NCI-H446 treated with DMSO at 0.1 percent for 48 hours (cell line): ENCODE measurements at regions not wholly inside any gene's neighbourhood (a gene's known extent, or its start where the extent isn't known, plus 50 kb on each side); places are given as distances from the start of the nearest gene placed in this dataset.

Experiments
- DNase-seq: peaks from one replicate; lab custom pipeline; 2025; lab: John Stamatoyannopoulos, UW

DNA sequence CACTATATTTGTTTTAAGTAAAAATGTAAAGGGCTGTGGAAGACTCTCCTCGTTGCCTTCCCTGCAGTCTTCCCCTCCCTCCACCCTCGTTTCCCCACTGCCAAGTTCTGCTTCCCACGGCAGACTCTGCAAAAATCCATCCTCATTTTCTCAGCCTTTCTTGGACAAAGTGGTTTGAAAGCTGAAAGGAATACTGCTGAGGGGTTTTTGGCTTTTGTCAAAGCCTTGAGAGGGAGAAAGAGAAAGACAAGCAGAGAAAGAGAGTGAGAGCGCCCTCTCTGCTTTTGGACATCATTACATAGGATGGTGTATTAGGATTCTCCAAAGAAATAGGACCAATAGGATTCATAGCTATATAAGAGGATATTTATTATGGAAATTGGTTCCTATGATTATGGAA is 455.9 kb upstream of the SOX11 start:
- no peak for DNase-seq

DNA sequence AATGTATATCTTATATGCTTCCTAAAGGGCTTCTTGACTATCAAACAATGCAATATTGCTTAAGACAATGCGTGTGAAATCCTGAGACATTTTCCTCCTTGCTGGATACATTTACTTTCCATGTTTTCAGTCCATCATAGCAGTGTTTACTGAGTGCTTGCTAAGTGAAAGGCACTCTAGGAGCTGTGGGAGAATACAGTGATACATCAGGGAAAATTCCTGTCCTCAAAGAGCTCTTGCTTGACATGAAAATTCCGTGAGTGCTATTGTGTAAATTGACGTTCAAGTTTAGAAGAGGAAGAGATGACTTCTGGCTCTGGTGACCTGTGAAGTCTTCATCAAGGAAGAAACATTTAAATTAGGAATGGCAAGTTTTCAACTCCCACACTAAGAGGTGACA is 449.4 kb upstream of the SOX11 start:
- no peak for DNase-seq

DNA sequence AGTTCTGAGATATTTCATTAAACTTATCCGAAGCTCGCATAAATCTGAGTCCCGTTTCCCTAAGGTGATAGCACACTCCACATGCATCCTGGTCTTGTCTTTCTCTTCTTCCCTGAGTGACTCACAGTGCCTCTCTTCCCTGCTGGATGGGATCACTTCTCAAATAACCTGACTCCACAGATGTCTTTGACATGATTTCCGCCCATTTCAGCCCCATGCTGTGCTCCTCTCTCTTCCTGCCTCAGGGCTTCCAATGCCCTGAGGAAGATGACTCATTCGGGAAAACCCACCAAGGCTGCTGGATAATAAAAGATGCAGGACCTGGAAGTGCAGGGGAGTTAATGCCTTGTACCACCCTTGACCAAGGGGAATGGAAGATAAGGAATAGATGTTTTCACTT is 441.7 kb upstream of the SOX11 start:
- no peak for DNase-seq

DNA sequence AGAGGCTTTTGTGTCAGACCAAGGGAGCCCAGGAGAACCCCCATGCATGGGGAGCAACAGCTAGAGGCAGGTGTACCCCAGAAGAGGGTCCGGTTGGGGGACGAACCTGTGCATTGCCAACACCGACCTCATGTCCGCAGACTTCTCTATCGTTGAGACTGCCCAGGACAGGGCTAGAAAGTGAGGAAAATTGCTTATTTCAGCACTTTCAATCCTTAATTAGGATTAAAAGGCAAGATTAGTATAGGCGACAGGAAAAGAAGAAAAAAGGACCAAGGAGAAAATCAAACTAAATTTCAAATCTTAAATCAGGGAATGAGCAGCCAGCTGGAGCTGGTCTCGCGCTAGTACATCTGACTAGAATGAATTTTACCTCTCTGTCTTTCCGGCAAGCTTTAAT is 438.9 kb upstream of the SOX11 start:
- no peak for DNase-seq

DNA sequence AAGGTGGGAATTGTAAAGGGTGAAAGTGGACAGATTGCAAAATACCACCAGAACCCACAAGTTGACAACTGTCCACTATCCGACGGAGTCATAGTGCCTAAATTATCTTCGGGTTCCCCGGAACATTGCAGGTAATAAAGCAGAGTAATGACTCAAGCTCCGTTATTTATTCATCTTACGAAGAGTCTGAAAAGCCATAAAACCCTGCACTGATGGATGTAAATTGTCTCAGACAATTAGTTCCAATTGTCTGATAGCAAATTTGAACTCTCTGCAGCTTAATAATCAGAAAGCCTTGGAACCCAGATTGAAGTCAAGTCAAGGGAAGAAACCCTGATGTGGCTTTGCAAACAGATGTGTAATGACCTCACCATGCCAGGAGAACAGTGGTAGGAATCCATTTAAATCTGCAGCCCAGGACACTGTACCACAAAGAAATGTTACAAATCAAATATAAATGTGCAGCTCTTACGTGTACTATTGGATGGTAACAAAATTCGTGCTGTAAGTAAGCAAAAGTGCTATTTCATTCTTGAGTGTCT is 437.3 kb upstream of the SOX11 start:
- no peak for DNase-seq

DNA sequence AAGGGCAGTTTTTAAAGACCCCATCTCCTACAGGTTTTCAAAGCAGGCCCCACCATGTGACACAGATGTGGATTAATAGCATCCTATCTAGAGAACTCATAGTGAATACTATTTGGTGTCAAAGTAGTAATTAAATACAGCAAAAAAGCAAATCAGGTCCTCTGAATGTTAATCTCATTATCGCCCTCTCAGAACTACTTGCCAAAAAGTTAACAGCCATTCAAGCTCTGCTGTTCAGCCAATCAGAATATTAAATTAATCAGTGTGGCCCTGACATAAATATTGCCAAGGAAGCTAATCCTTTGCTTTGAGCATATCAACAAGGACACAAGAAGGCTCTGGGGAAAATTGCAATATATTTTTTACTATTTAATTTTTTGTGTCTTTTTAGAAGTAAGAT is 428.9 kb upstream of the SOX11 start:
- no peak for DNase-seq

DNA sequence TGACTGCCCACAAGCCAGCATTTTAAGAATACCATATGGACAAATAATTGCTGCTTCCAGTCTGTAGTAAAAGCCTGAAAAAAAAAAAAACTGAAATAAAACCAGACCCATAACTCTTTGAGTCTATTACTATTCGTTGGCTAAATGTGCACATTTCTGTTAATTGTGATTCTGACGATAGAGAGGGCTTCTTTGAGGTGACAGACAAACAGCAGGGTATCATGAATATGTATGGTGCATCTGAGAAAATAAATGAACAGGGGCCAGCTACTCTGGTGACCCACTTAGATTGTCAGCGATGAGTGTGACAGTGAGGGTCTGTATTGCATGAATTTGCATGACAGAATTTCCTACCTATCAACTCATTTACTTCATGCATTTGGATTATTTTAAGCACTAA is 427.8 kb upstream of the SOX11 start:
- no peak for DNase-seq

DNA sequence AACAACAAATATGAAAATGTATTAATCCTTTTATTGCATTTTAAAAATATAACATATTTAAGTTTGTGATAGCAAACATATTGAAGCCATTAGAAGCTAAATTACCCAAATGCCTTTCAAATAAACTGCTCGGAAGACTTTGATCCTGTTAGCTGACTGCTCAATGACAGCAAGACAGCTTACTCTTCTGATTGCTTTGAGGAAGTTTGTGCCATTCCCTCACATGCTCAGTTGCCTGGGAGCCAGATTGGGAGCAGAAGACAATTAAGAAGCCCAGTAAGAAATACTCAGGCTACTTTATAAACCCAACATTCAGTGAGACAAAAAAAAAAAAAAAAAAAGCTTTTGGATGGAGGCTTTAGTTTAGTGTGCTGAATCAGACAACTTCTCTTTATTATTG is 407.1 kb upstream of the SOX11 start:
- no peak for DNase-seq

DNA sequence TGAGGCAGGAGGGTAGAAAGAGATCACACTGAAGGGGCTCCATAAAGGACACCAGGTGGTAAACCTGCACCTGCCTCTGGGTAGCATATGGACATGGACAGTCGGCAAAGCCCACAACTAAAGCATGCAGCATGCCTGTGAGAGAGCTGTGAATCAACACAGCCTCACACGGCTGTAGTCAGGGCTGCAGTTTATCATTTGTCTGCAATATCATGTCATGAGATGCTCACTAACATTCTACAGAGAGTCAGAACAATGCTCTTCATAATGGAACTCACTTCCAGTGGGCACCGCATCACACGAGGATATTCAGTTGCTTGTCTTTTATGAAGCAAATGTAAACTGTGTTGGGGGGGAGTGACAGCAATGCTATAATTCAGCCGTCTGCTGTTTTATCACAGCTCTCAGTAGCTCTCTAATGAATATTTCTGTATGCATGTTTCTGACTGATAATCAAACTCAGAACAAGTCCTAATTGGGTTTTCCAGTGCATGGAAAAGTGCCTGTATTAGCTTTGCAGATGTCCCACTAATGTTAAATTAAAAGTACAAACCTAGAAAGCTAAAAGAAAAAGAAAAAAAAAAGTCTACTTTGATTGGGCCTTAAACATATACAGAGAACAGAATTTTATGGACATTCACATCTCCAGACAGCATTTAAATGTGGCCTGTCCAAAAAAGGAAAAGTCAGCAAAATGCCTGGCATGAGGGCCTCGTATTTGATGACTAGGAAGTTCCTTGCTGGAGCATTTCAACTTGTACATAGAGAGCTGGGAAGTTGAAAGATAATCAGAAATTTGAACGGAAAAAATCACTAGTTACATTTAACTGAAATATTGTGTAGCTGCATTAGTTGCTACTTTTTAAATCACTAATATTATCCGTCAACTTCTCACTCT is 406.1 kb upstream of the SOX11 start:
- no peak for DNase-seq

DNA sequence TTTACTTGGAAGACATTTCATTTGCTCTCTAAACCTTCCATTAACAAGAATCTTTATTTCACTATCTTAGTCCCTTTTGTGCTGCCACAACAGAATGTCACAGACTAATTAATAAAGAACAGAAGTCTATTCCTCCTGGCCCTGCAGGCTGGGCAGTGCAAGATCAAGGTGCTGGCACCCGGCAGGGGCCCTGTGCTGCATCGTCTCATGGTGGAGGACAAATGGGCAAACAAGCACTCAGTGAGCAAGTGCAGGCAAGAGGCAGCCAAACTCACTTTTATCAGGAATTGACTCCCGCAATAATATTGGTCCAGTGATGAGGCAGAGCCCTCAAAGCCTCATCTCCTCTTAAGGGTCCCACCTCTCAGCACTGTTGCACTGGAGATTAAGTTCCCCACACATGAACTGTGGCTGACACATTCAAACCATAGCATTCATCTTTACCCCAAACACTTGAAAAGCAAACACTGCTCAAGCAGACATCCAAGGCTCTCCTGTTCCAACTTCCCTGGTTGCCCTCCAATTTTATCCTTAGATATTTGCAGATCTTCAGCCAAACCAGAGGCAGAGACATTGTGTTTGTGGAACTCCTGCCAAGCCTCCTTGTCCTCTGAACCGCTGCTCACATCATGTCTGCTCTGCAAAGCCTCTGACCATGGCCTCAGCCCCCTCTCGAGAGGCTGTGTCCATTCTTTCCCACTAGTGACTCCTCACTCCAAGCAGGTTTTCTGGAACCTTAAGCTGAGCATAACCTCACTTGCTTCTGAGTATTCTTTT is 404.4 kb upstream of the SOX11 start:
- DNase-seq, result no peak

DNA sequence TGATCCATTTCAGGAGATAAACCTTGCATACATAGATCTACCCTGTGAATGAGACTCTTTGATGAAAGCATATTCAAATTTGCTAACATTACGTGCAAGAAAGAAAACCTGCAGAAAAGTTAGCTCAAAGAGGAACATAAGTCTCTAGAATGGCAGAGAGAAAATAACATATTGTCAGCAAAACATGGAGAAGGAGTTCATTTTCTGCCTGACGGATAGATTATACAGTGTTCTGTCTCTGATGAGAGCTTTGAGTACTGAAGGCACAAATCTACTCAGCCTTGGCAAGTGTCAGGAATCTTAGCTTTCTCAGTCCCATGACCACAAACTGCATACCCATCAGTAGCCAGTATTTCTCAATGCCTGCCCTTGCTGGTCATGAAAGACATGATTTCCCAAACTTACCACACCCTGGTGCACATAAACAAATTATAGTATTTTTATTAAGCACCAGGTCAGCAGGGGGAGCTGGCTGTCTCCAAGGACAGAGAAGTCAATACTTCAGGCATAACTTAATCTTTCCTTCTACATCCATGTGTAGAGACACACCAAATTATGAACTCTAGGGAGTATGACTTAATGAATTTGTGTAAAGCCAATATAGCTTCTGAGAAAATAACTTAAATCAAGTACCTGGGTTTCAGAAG is 401.2 kb upstream of the SOX11 start:
- DNase-seq, result no peak

DNA sequence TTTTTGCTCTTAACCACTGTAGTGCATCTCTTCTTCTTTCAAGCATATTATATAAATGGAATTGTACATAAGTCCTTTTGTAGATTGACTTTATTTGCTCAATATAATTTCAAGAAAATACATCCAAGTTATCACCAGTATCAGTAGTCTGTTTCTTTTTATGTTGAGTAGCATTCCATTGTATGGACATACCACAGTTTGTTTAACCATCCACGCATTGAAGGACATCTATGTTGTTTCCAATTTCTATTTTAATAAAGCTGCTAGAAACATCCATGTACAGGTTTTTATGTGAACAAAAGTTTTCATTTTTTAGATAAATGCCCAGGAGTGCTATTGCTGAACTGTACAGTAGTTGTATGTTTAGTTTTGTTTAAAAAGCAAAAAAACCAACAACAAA is 387.5 kb upstream of the SOX11 start:
- DNase-seq, result no peak

DNA sequence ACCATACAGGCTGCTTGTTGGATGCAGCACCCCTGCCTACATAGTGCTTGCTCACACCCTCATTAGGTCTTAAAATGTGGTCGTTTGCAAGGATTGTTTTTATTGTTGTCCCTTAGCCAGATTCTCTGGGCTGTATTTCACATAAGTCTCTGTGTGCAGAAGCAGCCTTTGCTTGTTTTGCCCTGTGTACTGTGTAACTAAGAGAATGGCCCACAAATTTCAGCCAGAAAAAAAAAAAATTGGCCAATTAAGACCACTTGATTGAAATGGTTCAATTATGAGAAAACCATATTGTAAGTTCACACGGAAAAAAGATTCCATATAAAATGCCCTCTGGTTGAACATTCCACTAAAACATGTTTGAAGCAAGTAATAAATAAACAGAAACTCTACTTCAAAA is 377.1 kb upstream of the SOX11 start:
- DNase-seq, result no peak

DNA sequence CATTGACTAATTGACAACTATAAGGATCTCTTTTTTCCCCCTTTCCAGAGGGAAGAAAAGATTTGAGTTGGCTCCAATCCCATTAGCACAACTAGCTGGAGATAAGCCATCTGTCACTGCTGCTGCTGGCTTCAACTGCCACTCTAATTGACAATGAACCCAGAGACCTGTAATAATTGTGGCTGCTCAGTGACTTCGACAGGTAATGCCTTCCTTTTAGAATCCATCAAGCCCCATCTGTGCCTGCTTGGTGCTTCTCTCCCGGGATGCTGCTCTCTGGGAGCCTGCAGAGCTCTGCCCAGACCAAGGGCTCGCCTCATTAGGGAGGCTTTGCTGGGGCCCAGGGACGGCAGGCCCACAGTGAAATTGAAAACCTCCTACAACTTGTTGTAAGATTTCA is 376.7 kb upstream of the SOX11 start:
- no peak for DNase-seq

DNA sequence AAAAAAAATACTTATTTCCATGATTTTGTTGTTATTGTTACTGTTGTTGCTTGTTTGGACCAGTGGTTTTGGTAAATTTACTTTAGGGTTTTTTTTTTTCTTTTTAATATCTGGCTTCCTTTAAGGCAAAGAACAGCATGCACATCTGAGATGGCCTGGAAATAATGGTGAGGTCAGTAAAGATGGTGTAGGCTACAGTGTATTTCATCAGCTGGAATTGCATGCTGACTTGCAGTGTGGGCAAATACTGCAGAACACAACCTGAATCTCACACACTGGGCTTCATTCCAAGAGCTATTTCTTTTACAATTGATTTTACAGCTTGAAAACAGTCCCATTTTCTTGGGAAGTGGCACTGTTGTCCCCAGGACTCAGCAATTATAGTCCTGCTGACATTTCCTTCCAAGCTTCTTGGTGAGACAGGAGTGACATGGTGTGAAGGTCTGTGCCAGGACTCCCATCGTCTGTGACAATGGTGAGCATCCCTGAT is 376.1 kb upstream of the SOX11 start:
- no peak for DNase-seq

DNA sequence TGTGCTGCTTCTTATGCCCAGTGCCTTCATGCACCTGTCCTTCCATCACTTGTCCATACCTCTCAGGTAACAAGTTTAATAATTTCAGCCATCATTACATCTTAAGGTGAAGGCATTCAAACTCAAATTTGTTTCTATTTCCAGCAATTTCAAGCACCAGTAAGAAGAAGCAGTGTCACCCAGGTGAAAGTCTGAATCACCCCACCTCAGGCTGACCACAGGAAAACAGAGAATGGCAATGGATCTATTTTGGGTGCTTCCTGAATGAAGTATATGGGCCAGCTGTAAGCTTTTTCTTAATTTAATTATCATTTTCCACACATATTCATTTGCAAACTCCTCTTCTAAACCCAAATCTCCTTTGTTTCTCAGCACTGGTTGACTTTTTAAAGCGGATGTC is 372.7 kb upstream of the SOX11 start:
- DNase-seq, result no peak

DNA sequence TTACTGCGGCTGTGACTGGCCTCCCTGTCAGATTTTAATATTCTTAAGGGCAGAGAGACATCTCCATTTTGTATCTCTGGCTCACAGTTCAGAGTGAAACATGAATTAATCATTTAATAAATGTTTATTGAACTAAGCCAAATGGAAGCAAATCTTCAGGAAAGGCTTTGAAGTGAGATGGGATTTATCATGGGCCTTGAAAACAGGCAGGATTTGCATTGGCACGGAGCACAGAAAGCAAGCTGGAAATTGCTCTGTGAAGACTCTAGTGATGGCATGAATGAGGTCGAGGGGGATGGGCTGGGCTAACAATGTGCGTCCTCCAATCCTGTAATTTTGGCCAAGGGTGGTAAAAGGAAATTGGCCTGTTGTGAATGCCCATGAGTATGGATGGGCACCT is 369.8 kb upstream of the SOX11 start:
- DNase-seq, result no peak

DNA sequence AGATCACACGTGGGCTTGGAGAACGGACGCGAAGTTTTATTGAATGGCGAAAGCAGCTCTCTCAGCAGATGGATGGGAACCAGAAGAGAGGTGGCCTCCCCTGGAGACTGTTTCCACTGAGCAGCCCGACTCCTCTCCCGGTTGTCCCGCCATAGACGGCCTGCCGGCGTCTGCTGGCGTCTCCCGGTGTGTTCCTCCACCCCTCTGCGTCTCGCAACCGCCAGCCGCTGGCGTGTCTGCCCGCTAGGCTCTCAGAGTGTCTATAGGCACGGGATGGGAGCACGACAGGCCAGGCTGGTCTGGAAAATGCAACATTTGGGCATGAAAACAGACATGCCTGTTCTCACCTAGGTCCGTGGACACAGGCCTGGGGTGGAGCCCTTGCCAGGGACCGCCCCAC is 366.7 kb upstream of the SOX11 start:
- no peak for DNase-seq

DNA sequence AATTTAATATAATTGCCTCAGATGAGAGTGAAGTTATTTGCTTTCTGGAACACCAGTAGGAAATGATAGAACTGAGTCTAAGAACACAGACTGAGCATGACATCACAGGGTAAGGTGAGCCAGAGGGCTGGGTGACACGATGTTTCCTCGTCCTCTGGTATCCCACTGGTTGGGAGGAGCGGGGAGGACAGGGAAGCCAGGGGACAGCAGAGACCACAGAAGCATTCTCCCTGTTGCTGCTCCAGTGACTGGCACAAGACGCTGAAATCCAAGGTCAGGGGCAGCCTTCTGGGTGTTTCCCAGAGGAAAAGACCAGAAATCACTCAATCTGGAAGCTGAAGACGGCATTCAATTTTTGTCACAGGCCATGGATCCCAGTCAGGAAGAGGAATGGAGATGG is 363.4 kb upstream of the SOX11 start:
- DNase-seq, result no peak

DNA sequence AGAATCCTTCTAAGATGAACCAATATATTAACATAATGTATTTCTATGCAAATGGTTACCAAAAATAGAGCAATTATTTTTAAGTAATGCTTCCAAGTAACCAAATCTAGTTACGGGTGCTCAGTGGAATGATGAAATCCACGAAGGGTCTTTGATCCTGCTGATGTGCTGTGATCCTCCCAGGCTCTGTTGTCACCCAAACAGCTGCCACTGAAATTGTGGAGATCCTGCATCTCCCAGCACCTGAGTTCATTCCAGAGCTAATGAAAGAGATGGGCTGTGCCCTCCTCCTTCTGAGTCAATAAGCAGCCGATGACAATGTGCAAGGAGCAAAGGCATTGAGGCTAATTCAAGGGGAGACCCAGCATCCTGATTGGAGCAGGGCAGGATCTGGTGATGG is 362.4 kb upstream of the SOX11 start:
- no peak for DNase-seq

DNA sequence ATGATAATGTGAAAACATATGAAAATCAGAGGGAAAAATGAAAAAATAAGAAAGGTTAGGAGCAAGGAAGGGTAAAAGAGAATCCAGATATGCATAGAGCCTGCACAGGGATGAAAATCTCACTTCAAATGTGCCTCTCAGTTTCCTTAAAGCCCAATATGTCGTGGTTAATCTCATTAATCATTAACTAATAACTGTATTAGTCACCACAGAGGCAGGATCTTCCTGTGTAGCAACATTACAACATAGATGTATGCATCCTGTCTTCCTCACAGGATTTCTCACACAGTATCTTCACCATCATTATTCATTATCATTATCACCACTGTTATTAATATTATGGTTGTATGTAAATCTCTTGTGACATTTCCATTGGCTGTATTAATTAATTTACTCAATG is 361.2 kb upstream of the SOX11 start:
- no peak for DNase-seq

DNA sequence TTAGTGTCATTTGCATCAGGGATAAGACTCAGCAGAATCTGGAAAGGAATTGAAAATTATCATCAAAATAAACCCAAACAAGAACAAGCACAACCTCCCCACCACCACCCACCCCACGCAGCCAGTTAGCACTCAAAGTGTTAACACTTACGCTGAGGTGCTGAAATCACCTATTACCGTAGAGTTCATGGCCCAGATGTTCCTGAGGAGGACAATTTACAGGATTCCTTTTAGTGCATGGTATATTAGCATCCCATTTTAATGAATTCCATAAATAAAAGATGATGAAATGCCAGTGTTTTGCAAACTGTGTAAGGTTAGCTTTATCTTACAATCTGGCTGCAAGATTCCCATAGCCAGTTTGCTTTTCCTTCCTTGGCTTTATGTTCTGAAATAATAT is 359.3 kb upstream of the SOX11 start:
- DNase-seq, result no peak

DNA sequence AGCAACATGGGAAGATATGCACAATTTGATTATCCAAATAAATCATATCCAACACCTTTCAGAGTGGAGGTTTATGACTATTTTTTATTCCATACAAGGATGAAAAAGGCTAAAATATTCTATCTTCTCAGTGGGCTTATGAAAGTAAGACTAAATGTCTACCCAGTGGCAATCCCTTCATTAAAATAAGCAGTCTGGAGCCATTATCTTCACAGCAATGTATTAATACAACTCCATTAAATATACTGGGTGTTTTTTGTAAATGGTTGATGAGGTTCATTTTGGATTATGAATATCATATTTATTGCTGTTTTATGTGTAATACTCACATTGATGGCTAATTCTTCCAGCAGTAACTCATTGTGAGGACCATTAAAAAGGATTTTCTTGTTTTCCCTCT is 352.7 kb upstream of the SOX11 start:
- no peak for DNase-seq
